ENCODE measurements at regions not wholly inside any gene's neighbourhood (a gene's known extent, or its start where the extent isn't known, plus 50 kb on each side); places are given as distances from the start of the nearest gene placed in this dataset.

- Mint-ChIP-seq H3K4me1 (no peaks in the 10 kb centered on the region), H3K27ac (no peak overlapping the region), H3K9me3 (no peaks in the 10 kb centered on the region), H3K36me3 (no peaks in the 10 kb centered on the region), H3K27me3 (ENCODE audit: insufficient read depth, low read depth) (peaks cover 4% of the 10 kb centered on the region), H3K4me3 (no peak overlapping the region)
- DNase-seq (ENCODE audit: low spot score) = no peak
- H3K27ac ChIP-seq = no peak overlapping the region
- no peaks in the 10 kb centered on the region for H3K9me3 ChIP-seq (ENCODE audit: low read depth)
- H3K27me3 ChIP-seq = no peaks in the 10 kb centered on the region
- H3K36me3 ChIP-seq = no peaks in the 10 kb centered on the region
- H3K79me2 ChIP-seq (ENCODE audit: low read depth) = no peaks in the 10 kb centered on the region
- no peak overlapping the region for H2AFZ ChIP-seq (replicated peaks)
- H4K20me1 ChIP-seq (ENCODE audit: low read depth) = no peaks in the 10 kb centered on the region
- no peaks in the 10 kb centered on the region for H3K4me1 ChIP-seq
- no peak overlapping the region for H3K4me3 ChIP-seq
- H3K9ac ChIP-seq = no peak overlapping the region
- no peak for TF ChIP-seq EZH2 (IDR thresholded peaks at IDR 0.05)
- no peak for TF ChIP-seq EZH2phosphoT487 (IDR thresholded peaks at IDR 0.05)
- TF ChIP-seq, protein P1, sequence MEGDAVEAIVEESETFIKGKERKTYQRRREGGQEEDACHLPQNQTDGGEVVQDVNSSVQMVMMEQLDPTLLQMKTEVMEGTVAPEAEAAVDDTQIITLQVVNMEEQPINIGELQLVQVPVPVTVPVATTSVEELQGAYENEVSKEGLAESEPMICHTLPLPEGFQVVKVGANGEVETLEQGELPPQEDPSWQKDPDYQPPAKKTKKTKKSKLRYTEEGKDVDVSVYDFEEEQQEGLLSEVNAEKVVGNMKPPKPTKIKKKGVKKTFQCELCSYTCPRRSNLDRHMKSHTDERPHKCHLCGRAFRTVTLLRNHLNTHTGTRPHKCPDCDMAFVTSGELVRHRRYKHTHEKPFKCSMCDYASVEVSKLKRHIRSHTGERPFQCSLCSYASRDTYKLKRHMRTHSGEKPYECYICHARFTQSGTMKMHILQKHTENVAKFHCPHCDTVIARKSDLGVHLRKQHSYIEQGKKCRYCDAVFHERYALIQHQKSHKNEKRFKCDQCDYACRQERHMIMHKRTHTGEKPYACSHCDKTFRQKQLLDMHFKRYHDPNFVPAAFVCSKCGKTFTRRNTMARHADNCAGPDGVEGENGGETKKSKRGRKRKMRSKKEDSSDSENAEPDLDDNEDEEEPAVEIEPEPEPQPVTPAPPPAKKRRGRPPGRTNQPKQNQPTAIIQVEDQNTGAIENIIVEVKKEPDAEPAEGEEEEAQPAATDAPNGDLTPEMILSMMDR (IDR thresholded peaks at IDR 0.05) = no peak
- no peaks in the 10 kb centered on the region for H3F3A ChIP-seq (ENCODE audit: low read depth)
- no peak overlapping the region for H3K4me2 ChIP-seq
Measured at GRCh38 chr12:125971981-125972380, 906.7 kb downstream of the AACS start.

DNA sequence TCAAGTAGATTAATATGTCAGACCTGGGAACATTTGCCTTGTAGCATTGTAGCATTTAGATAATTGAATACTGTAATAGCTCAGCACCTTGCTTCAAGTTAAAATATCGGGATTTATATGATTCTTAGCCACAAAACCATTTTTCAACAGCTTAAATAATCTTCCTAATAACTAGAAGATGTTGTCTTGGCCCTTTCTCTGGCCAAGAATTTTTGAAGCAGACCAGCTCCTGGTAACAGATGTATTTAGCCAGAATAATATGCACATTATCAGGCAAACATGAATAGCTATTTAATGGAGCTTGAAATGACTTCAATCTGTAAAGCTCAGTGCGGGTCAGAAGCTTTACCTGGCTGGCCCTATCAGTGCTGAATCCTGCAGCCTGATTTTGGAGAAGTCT, 913.1 kb downstream of the AACS start:
- no peak overlapping the region for H3K4me3 ChIP-seq
- H3K27me3 ChIP-seq = no peaks in the 10 kb centered on the region
- Mint-ChIP-seq H3K4me3 (no peak overlapping the region), H3K27me3 (ENCODE audit: insufficient read depth, low read depth) (peaks cover 2% of the 10 kb centered on the region), H3K27ac (no peak overlapping the region), H3K4me1 (peaks cover 12% of the 10 kb centered on the region), H3K9me3 (no peaks in the 10 kb centered on the region), H3K36me3 (no peaks in the 10 kb centered on the region)
- no peaks in the 10 kb centered on the region for H3K4me1 ChIP-seq
- no peaks in the 10 kb centered on the region for H4K20me1 ChIP-seq (ENCODE audit: low read depth)
- H2AFZ ChIP-seq (replicated peaks) = no peak overlapping the region
- DNase-seq (ENCODE audit: low spot score) = no peak
- no peak overlapping the region for H3K27ac ChIP-seq
- H3K4me2 ChIP-seq = no peak overlapping the region
- no peak overlapping the region for H3K9ac ChIP-seq
- no peaks in the 10 kb centered on the region for H3K79me2 ChIP-seq (ENCODE audit: low read depth)
- H3K9me3 ChIP-seq (ENCODE audit: low read depth) = no peaks in the 10 kb centered on the region
- H3F3A ChIP-seq (ENCODE audit: low read depth) = peaks cover 6% of the 10 kb centered on the region
- no peak for TF ChIP-seq EZH2phosphoT487 (IDR thresholded peaks at IDR 0.05)
- no peaks in the 10 kb centered on the region for H3K36me3 ChIP-seq

DNA sequence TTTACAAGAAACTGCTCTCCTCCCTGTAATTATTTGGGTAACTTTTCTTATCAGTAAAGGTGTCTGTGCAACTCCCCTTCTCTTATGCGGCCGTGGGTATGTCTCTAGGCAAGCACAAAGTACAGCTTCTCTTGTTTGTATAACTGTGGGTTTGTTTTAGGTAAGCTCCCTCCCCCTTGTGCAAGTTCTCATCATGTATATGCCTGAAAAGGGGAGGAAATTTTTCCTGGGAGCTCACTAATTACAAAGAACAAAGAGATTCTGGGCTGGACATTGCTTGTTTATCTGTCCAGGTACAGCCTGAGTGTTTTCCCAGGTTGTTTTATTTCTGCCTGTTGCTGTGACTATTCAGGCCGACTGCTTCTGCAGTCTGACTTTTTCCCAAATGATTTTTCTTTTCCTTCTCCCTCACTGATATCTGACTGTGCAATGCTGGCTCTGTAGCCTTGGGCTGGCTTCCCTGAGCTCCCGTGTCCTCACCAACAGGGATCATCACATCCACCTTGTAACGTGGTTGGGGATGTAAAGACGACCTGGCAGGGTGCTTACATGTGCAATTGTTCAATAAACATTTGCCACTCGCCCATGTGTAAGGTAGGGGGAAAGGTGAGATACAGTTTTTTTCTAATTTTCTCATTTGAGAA, 916.5 kb downstream of the AACS start:
- H3K4me1 Mint-ChIP-seq = peaks cover 17% of the 10 kb centered on the region
- no peak for DNase-seq (ENCODE audit: low spot score)
- Histone ChIP-seq H3K4me3 (no peak overlapping the region), H3K9ac (no peak overlapping the region), H4K20me1 (ENCODE audit: low read depth) (no peaks in the 10 kb centered on the region), H3K4me1 (peaks cover 7% of the 10 kb centered on the region), H2AFZ (replicated peaks) (no peak overlapping the region), H3K79me2 (ENCODE audit: low read depth) (no peaks in the 10 kb centered on the region), H3K27ac (no peak overlapping the region), H3K9me3 (ENCODE audit: low read depth) (no peaks in the 10 kb centered on the region), H3K27me3 (no peaks in the 10 kb centered on the region), H3F3A (ENCODE audit: low read depth) (peaks cover 25% of the 10 kb centered on the region), H3K4me2 (no peak overlapping the region), H3K36me3 (no peaks in the 10 kb centered on the region)
- TF ChIP-seq, protein P1 (IDR thresholded peaks at IDR 0.05) = no peak
- TF ChIP-seq EZH2phosphoT487 (IDR thresholded peaks at IDR 0.05) = no peak
- TF ChIP-seq EZH2 (IDR thresholded peaks at IDR 0.05) = no peak
- H3K27ac Mint-ChIP-seq = no peak overlapping the region
- H3K9me3 Mint-ChIP-seq = no peaks in the 10 kb centered on the region
- H3K4me3 Mint-ChIP-seq = no peak overlapping the region
- H3K27me3 Mint-ChIP-seq (ENCODE audit: insufficient read depth, low read depth) = peaks cover 2% of the 10 kb centered on the region
- H3K36me3 Mint-ChIP-seq = no peaks in the 10 kb centered on the region

DNA sequence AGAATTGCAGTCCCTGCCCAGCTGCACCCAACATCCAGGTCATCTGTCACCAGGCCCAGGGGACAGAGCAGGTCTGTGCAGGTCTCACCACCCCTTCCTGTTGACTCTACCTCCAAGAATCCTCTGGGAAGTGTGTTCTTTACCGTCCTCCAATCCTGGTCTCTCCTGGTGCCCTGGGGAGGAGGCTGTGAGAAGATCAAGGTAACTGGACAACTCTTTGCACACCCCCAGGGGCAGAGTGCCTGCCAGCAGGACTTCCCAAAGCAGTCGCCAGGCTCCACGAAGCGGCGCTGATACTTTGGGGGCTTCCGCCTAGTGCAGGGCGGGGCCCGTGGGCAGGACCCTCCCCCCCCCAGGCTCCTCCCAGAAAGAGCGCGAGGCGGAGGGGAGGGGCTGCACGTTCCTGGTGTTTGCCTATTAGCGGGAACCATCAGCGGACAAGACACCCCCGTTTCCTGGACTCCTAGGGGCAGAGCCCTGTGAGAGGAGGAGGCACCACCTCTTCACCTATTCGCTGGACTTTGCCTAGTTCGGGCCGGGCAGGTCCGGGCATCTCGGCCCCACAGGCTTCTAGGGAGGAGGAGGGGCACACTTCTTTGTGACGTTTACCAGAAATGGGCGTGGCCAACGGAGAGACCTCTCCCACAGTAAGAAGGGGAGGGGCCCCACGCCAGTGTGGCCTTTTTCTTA, 918.0 kb downstream of the AACS start:
- peak overlapping the region; percentile 84 for H2AFZ ChIP-seq (replicated peaks)
- TF ChIP-seq EZH2phosphoT487 (IDR thresholded peaks at IDR 0.05) = no peak
- TF ChIP-seq, protein P1 (IDR thresholded peaks at IDR 0.05) = peak; percentile 7
- TF ChIP-seq EZH2 (IDR thresholded peaks at IDR 0.05) = no peak

More for the DNA sequence above, 918.0 kb downstream of the AACS start:
- H3K4me3 ChIP-seq = peak overlapping the region; percentile 65
- H3K27me3 Mint-ChIP-seq (ENCODE audit: insufficient read depth, low read depth) = peaks cover 2% of the 10 kb centered on the region
- H3K36me3 Mint-ChIP-seq = no peaks in the 10 kb centered on the region
- H3K4me2 ChIP-seq = peak overlapping the region; percentile 83
- no peaks in the 10 kb centered on the region for H3K27me3 ChIP-seq
- peak overlapping the region; percentile 93 for H3K4me3 Mint-ChIP-seq
- H3K9me3 Mint-ChIP-seq = no peaks in the 10 kb centered on the region
- H4K20me1 ChIP-seq (ENCODE audit: low read depth) = no peaks in the 10 kb centered on the region
- H3K36me3 ChIP-seq = no peaks in the 10 kb centered on the region
- H3F3A ChIP-seq (ENCODE audit: low read depth) = peaks cover 25% of the 10 kb centered on the region
- peak overlapping the region; percentile 69 for H3K27ac Mint-ChIP-seq
- H3K27ac ChIP-seq = peak overlapping the region; percentile 85
- H3K9ac ChIP-seq = no peak overlapping the region
- H3K4me1 ChIP-seq = peaks cover 7% of the 10 kb centered on the region
- H3K79me2 ChIP-seq (ENCODE audit: low read depth) = no peaks in the 10 kb centered on the region
- DNase-seq (ENCODE audit: low spot score) = peak; percentile 97
- H3K9me3 ChIP-seq (ENCODE audit: low read depth) = no peaks in the 10 kb centered on the region
- peaks cover 17% of the 10 kb centered on the region for H3K4me1 Mint-ChIP-seq
